Brain microvascular endothelial cell (primary cell): ENCODE measurements at regions not wholly inside any gene's neighbourhood (a gene's known extent, or its start where the extent isn't known, plus 50 kb on each side); places are given as distances from the start of the nearest gene placed in this dataset.

Experiments used
- DNase-seq: peaks from one replicate; pipeline ENCODE4 v3.0.0-alpha.2; 2020
- H3K27ac ChIP-seq: fragments of 250-450 bp; sonication (Bioruptor Pico); 2 replicates; pipeline ENCODE4 v1.5.1; 2020; ENCODE audit warnings: mild to moderate bottlenecking, moderate library complexity
- H3K27me3 ChIP-seq: fragments of 250-450 bp; sonication (Bioruptor Pico); replicated peaks from 2 replicates; pipeline ENCODE4 v1.5.1; 2020; ENCODE audit warnings: mild to moderate bottlenecking
- H3K36me3 ChIP-seq: fragments of 250-450 bp; sonication (Bioruptor Pico); replicated peaks from 2 replicates; pipeline ENCODE4 v1.5.1; 2020; ENCODE audit warnings: mild to moderate bottlenecking
- H3K4me3 ChIP-seq: 2 replicates; pipeline ENCODE4 v1.5.1; 2011; ENCODE audit warnings: low read depth, mild to moderate bottlenecking, control low read depth, low read length, moderate library complexity
- in situ Hi-C: cut with HindIII; loops from 2 replicates; pipeline ENCODE4 v1.10.0; 2017; ENCODE audit warnings: low sequenced_read_pairs, low pct_ligation_motif_present
- TF ChIP-seq, protein P1 (sequence below): IDR thresholded peaks from 2 replicates; pipeline ENCODE4 v1.5.1; 2011; ENCODE audit warnings: low read depth, mild to moderate bottlenecking, moderate library complexity, low read length, control low read depth, inconsistent platforms; ENCODE audit errors: missing control alignments

DNA sequence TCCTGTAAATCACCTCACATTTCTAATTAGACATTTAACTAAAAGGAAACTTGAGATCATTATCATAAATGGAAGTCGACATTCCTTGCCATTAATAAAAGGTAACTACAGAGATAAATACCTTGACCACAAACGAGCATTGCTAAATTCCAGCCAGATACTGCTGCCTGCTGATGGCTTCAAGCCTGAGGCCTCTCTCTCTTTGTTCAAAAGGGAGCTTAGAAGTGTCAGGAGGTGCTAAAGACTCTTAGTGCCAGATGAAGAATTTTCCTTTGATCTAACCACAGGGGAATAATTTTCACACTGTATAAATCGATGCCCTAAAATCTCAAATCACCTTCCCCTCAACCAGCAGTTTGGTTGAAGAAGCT lies 248.2 kb upstream of the PMEPA1 start:
- Histone ChIP-seq H3K27ac (no peak overlapping the region), H3K4me3 (no peak overlapping the region), H3K36me3 (no peaks in the 10 kb centered on the region), H3K27me3 (no peaks in the 10 kb centered on the region)
- in situ Hi-C loops, result no loop called here
- no peak for DNase-seq
- TF ChIP-seq, protein P1, sequence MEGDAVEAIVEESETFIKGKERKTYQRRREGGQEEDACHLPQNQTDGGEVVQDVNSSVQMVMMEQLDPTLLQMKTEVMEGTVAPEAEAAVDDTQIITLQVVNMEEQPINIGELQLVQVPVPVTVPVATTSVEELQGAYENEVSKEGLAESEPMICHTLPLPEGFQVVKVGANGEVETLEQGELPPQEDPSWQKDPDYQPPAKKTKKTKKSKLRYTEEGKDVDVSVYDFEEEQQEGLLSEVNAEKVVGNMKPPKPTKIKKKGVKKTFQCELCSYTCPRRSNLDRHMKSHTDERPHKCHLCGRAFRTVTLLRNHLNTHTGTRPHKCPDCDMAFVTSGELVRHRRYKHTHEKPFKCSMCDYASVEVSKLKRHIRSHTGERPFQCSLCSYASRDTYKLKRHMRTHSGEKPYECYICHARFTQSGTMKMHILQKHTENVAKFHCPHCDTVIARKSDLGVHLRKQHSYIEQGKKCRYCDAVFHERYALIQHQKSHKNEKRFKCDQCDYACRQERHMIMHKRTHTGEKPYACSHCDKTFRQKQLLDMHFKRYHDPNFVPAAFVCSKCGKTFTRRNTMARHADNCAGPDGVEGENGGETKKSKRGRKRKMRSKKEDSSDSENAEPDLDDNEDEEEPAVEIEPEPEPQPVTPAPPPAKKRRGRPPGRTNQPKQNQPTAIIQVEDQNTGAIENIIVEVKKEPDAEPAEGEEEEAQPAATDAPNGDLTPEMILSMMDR, result no peak

DNA sequence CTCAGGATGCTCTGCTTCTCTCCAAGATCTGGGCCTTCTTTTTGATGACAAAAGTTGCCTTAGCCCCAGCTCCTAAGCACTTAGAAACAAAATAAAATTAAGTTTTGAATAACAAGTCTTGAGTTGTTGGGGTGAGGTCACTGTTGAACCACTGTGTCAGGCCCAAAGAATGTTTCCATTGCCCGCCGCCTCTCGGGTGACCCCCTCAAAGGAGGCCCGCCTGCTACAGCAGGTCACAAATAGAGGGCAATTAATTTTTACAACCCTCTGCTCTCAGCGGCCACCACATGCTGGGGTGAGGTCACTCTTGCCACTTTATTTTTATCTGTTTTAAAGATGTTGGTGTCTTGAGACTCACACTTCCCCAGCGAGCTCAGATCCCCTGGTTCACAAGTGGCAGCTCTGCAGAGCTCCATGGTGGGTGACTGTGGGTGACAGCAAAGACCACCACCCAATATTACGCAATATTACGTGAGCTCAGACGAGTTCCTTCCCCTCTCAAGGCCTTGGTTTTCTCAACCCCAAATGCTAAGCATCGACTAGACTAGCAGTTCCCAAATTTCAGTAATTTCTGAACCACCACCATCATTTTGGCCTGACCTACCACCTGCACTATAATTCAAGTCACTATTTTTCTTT lies 247.7 kb upstream of the PMEPA1 start:
- Histone ChIP-seq H3K36me3 (no peaks in the 10 kb centered on the region), H3K27me3 (no peaks in the 10 kb centered on the region), H3K27ac (no peak overlapping the region), H3K4me3 (no peak overlapping the region)
- TF ChIP-seq, protein P1, result no peak
- in situ Hi-C loops, result no loop called here
- peak; percentile 34 for DNase-seq

DNA sequence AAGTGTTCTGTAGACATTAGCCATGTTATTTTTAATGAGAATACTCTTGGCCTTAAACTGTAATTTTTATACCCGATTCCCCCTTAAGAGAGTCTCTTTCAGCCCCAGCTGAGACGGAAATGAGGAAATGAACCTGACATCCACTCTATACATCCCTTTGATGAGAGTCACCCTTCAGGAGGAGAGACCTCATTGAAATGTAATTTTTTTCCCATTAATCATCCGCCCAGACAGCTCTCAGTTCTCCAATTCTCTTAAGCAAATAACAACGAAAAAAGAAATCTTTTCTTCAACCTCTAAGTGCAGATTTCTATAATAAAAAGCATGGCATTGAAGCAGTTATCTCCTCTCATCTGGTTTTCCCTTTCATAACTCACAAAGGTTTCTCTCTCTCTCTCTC lies 243.8 kb upstream of the PMEPA1 start:
- in situ Hi-C loops, result no loop called here
- H3K4me3 ChIP-seq, result no peak overlapping the region
- H3K27me3 ChIP-seq, result no peaks in the 10 kb centered on the region
- TF ChIP-seq, protein P1, result no peak
- H3K27ac ChIP-seq, result no peak overlapping the region
- peak; percentile 51 for DNase-seq
- no peaks in the 10 kb centered on the region for H3K36me3 ChIP-seq

DNA sequence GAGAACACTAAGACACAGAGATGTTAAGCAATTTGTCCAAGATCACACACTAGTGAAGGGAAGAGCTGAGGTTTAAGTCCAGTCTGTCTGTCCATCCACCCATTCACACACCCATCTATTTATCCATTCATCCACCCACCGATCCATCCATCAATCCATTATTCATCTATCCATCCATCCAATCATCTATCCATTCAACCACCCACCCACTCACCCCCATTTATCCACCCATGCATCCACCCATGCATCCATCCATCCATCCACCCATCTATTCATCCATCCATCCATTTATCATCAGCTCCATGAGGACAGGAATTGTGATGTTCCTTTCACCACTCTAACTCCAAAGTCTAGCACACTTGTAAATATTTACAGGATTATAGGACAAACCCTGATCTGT lies 242.3 kb upstream of the PMEPA1 start:
- TF ChIP-seq, protein P1, result no peak
- DNase-seq, result no peak
- no peaks in the 10 kb centered on the region for H3K27me3 ChIP-seq
- H3K27ac ChIP-seq, result no peak overlapping the region
- no peaks in the 10 kb centered on the region for H3K36me3 ChIP-seq
- in situ Hi-C loops, result no loop called here
- no peak overlapping the region for H3K4me3 ChIP-seq

DNA sequence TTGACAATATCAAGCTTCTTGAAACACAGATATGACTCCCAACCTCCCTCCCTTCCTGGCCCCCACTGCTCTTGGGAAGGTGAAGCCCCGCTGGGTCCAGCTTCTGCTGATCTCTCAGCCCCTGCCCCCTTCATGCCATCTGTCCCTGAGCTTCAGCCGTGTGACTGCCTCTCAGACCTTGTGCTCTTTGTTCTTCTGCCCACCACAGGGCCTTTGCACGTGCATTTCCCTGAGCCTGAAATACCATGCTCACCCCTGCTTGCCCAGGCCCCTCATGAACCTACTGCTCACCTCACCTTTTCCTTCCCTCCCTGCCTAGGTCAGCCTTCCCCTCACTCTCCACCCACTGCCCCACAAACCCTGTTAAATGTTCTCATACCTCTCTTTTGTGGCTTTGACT lies 241.7 kb upstream of the PMEPA1 start:
- no peak overlapping the region for H3K4me3 ChIP-seq
- H3K27ac ChIP-seq, result no peak overlapping the region
- TF ChIP-seq, protein P1, result no peak
- no peak for DNase-seq
- H3K27me3 ChIP-seq, result no peaks in the 10 kb centered on the region
- in situ Hi-C loops, result no loop called here
- no peaks in the 10 kb centered on the region for H3K36me3 ChIP-seq
